SKM-1 (cell line): ENCODE measurements at regions not wholly inside any gene's neighbourhood (a gene's known extent, or its start where the extent isn't known, plus 50 kb on each side); places are given as distances from the start of the nearest gene placed in this dataset.
"Not testable (repeated sequence)": the region's sequence is repeated elsewhere in the genome, so short reads cannot be mapped to it uniquely, and the experiment has no call there.

Source experiments
- DNase-seq: peaks from one replicate; lab custom pipeline; 2025; ENCODE audit not compliant: unreplicated experiment; lab: John Stamatoyannopoulos, UW

DNA sequence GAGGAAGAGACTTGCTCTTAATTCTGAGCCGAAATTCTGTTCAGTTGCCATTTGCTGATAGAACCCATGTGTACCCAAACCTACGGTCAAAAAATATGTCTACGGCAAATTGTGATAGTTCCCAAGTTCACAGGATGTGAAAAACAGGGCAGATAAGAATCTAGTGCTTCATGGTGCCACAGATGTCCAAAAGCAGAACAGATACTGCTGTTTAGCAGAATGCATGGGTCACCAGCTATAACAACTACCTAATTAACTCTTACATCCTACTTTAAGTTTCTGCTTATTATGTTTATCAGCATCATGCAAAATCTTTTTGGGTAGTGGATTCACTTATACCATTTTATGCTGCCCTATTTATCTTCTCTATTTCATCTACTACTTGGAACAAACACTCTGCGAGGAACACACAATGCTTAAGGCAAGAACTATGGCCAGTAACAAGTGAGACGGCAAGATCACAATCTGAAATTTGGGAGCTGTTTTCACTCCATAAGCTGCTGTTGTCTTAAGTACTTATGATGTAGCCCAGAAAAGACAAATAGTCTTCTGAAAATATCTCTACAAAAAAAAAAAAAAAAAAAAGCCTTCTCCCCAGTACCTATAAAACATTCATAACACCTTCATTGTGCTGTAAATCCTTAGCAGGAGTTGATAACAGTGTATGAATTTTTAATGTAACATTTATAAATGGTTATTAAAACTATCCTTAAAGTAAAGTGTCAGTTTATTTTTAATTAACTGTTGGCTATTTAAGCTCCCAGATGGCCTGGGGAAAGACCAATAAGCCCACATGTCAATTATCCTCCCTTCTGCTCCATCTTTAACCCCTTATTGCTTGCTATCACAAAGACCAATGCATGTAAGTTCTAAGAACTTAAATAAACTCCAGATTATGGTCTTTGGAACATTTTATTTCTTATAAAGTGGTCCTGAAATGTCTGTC lies 232.3 kb downstream of the TLR4 start:
- no peak for DNase-seq

DNA sequence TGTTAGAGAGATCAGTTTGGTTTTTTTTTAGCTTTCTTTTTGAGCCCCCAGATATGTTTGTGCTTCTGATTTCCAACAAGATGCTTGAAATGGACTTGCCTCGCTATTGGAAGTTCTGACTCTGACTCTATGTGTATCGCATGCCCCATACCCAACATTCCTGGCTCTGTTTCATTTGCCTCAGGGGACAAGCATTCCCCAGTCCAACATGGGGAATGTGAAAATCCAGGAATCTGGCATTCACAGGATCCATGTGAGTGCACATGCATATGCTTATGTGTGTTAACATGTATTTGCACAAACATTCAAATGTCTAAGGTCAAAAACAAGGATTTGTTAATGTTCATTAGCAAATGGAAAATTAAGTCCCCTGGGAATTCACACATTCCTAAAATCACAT lies 233.9 kb downstream of the TLR4 start:
- DNase-seq: no peak

GRCh38 chr9:117938896-117939295 lies 234.7 kb downstream of the TLR4 start:
- no peak for DNase-seq

DNA sequence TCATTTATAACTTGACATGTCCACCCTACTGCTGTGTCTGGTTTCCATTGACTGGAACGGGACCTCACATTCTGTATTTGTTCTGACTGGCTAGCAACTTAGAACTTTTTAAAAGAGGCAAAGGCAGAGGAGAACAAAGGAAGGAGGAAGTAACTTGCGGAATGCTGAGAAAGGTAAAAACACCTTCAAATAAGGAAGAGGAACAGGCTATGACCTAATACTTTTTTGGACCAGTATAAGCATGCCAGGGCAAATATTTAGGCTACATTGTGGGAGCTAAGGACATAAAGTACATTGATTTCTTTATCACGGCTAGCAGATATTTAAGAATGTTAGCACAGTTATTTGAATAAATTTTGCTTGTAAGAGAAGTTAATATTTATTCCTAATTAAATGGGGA lies 240.5 kb downstream of the TLR4 start:
- DNase-seq: not testable (repeated sequence)

GRCh38 chr9:117945286-117945685 lies 241.1 kb downstream of the TLR4 start:
- no peak for DNase-seq

GRCh38 chr9:117951127-117951526 lies 246.9 kb downstream of the TLR4 start:
- no peak for DNase-seq

- no peak for DNase-seq
Measured at GRCh38 chr9:117952581-117952980, 248.4 kb downstream of the TLR4 start.

DNA sequence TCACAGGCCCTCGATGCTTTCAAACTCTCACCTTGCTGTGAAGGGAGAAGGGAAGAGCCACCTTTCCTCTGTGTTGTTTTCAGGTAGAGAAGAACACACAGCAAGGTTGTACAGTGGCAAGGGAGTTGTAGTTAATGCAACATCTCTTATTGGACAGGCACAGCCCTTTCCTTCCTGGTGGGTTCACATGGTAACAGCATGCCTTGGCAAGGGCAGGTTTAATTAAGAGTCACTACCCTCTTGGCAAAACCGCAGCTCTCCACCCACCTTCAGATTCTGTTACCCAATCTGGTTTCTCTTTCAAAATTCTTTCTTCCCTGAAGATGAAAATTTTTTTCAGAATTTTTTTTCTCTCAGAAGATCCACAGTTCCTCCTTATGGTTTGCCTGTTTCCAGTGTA lies 253.1 kb downstream of the TLR4 start:
- no peak for DNase-seq

GRCh38 chr9:117958726-117959125 lies 254.5 kb downstream of the TLR4 start:
- no peak for DNase-seq

- DNase-seq: no peak
Measured at GRCh38 chr9:117963493-117964090, 259.4 kb downstream of the TLR4 start.

- no peak for DNase-seq
Measured at GRCh38 chr9:117970276-117971050, 266.3 kb downstream of the TLR4 start.

DNA sequence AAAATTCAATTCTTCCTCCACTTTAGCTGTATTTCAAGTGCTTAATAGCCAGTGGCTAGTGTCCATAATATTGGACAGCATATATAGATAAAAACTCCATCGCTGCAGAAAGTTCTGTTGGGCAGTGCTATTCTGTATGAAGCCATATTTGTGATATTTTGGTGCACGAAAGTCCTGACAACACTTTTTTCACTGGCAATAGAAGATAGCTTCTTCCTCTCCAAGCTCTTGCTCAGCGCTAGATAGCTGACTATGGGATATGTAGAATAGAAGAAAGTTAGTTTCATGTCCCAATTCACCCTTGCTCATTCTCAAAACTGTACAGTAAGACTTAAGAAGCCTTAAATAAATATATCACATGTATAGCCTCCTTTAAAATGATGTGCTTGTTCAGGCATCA lies 269.9 kb downstream of the TLR4 start:
- no peak for DNase-seq

DNA sequence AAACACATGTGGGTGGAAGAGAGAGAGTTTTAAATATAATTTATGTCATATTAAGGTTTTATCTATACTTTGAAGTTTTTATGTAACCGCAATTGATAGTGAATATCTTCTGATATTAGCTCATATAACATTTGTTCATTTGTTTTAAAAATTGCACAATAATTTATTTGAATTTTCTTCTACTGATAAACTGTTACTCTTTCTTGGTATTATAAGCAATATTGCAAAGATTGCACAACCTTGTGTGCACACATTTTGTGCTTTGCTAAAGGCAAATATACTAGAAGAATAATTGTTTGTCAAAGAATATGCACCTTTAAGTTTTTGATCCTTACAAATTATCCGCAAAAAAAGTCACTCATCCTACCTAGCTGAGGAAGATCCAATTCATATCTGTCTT lies 275.7 kb downstream of the TLR4 start:
- DNase-seq: no peak

DNA sequence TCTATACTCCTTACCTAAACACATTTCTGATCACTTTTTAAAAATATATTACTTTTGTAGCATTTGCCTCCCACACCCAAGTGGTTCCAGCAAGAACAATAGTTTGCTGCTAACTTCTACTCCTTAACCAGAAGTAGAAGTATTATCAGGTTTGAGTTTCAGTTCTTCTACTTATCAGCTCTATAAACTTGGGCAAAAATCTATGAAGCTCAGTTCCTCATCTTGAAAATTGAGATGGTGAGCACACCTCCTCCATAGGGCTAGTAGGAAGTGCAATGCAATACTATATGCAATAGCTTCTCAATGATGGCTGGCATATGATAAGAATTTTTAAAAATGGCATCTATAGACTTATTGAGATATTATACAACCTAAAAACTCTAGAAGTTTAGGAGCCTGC lies 283.7 kb downstream of the TLR4 start:
- DNase-seq: no peak

DNA sequence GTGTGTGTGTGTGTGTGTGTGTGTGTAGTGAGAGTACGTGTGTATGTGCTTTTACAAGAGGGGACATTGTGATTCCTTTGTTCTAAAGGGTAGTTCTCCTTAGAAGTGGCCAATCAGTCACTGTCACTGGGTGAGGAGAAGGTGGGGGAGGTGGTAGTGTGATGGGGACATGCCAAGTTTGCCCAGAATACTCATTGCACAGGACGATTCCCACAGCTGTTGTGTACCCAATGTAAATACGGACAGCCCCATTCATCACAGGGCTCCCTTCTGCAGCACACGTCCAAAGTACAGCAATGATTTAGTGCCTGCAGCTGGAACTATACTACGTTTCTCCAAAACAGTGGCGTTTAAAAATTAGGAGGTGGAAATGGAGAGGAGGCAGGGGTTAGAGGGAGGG lies 287.8 kb downstream of the TLR4 start:
- DNase-seq: no peak

GRCh38 chr9:118000581-118000980 lies 296.4 kb downstream of the TLR4 start:
- DNase-seq: no peak

GRCh38 chr9:118003240-118003639 lies 299.0 kb downstream of the TLR4 start:
- no peak for DNase-seq

- DNase-seq: no peak
Measured at GRCh38 chr9:118008246-118008645, 304.0 kb downstream of the TLR4 start.

DNA sequence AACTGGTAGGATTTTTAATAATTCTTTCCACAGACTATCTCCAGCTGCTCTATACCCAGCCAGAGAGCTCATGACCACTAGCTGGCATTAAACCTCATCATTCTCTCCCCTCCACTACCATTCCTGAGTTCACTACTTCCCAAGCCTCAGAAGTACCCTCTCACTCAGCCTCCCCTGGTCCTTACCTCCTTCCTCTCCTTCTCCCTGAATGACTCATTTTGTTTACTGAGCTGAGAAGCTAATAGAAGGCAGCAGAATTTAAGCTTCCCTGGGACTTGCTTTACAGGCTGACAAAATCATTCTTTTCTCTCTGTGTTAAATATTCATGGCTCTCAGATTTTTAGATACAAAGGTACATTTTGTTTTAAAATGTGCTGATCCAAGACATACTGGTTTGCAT lies 305.4 kb downstream of the TLR4 start:
- no peak for DNase-seq

DNA sequence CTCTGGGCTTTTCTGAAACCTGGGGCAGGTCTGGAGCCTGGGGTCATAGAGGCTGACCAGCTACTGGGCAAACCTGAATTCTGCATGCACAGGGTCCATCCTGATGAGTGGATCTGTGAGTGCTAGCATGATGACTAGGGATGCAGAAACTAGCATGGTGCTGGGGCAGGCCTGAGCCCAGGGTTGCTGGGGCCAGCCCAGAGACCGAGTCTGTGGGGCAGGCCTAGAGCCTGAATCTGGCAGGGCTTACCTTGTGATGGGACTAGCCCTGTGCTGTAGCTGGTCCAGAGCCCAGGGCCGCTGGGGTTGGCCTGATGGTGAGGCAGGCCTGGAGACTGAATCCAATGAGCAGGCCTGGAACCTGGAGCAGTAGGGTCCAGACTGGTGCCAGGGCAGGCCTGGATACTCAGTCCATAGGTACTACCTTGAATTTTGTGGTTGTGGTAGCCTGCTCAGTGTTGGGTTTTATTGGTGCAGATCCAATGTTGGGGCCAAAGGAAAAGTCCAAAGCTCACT lies 313.5 kb downstream of the TLR4 start:
- no peak for DNase-seq

GRCh38 chr9:118023644-118024043 lies 319.4 kb downstream of the TLR4 start:
- no peak for DNase-seq

DNA sequence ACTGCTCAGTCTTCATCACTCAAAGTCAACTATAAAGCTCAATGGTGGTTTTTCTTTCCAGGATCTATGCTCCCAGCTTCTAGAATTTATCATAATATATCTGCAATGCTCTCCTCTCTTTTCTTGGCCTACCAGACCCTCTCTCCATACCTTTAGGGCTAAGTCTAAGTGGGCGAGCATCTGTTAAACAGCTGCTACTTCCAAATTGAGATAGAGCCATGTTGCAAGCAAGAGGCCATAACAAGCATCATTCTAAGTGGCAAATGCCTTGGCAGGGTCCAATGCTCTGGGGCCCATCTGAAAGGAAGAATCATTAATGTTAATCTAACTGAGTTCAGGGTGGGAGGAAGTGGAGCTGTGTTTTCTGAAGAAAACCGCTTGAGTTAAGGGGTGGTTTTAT lies 324.0 kb downstream of the TLR4 start:
- DNase-seq: no peak
